ENCODE measurements at regions not wholly inside any gene's neighbourhood (a gene's known extent, or its start where the extent isn't known, plus 50 kb on each side); places are given as distances from the start of the nearest gene placed in this dataset.

- Mint-ChIP-seq H3K9me3 (peaks cover 3% of the 10 kb centered on the region in 2 donors), H3K27me3 (ENCODE audit: low read depth in 2 of 2) (no peaks in the 10 kb centered on the region), H3K4me3 (no peak overlapping the region), H3K27ac (no peak overlapping the region), H3K4me1 (no peaks in the 10 kb centered on the region), H3K36me3 (no peaks in the 10 kb centered on the region)
- no peak overlapping the region for H3K4me3 ChIP-seq (ENCODE audit: low read length)
- no peaks in the 10 kb centered on the region for H3K9me3 ChIP-seq (ENCODE audit: control insufficient read depth, insufficient read depth, low read length)
- no peak for DNase-seq
- no peaks in the 10 kb centered on the region for H3K27me3 ChIP-seq (ENCODE audit: control insufficient read depth, insufficient read depth, low read length)
- H3K36me3 ChIP-seq (ENCODE audit: control insufficient read depth, insufficient read depth, low read length): no peaks in the 10 kb centered on the region
- H3K4me1 ChIP-seq (ENCODE audit: control insufficient read depth, insufficient read depth, low read length): no peaks in the 10 kb centered on the region
- H3K27ac ChIP-seq (ENCODE audit: low read length): no peak overlapping the region
- intact Hi-C loops (cut with micrococcal nuclease): no loop called here
- TF ChIP-seq CTCF (IDR thresholded peaks at IDR 0.05): no peak
- no peak for ATAC-seq
Observed at GRCh38 chr6:9540126-9540525, 874.7 kb downstream of the TFAP2A start.

GRCh38 chr6:9539231-9539755 lies 875.6 kb downstream of the TFAP2A start:
- Histone ChIP-seq H3K9me3 (ENCODE audit: control insufficient read depth, insufficient read depth, low read length) (no peaks in the 10 kb centered on the region), H3K4me3 (ENCODE audit: low read length) (no peak overlapping the region), H3K27me3 (ENCODE audit: control insufficient read depth, insufficient read depth, low read length) (no peaks in the 10 kb centered on the region), H3K36me3 (ENCODE audit: control insufficient read depth, insufficient read depth, low read length) (no peaks in the 10 kb centered on the region), H3K27ac (ENCODE audit: low read length) (no peak overlapping the region), H3K4me1 (ENCODE audit: control insufficient read depth, insufficient read depth, low read length) (no peaks in the 10 kb centered on the region)
- DNase-seq (no peak), ATAC-seq (no peak)
- Mint-ChIP-seq H3K36me3 (no peaks in the 10 kb centered on the region), H3K27ac (no peak overlapping the region), H3K9me3 (peaks cover 3% of the 10 kb centered on the region in 2 donors), H3K27me3 (ENCODE audit: low read depth in 2 of 2) (no peaks in the 10 kb centered on the region), H3K4me3 (no peak overlapping the region), H3K4me1 (no peaks in the 10 kb centered on the region)
- TF ChIP-seq CTCF (IDR thresholded peaks at IDR 0.05): no peak
- WGBS (ENCODE audit: insufficient coverage): 67% methylated on average over 4 of the region's 4 CpGs
- intact Hi-C loops (cut with micrococcal nuclease): no loop called here

- no peak for TF ChIP-seq CTCF (IDR thresholded peaks at IDR 0.05)
- no peak for ATAC-seq
- WGBS (ENCODE audit: insufficient coverage): 53% methylated on average over 2 of the region's 2 CpGs
Observed at GRCh38 chr6:9537381-9537780, 877.5 kb downstream of the TFAP2A start.

GRCh38 chr6:9535106-9535505 lies 879.8 kb downstream of the TFAP2A start:
- 85% methylated on average over 2 of the region's 2 CpGs for WGBS (ENCODE audit: insufficient coverage)

More at GRCh38 chr6:9537381-9537780, 877.5 kb downstream of the TFAP2A start:
- Histone ChIP-seq H3K36me3 (ENCODE audit: control insufficient read depth, insufficient read depth, low read length) (no peaks in the 10 kb centered on the region), H3K9me3 (ENCODE audit: control insufficient read depth, insufficient read depth, low read length) (no peaks in the 10 kb centered on the region), H3K4me1 (ENCODE audit: control insufficient read depth, insufficient read depth, low read length) (no peaks in the 10 kb centered on the region), H3K27me3 (ENCODE audit: control insufficient read depth, insufficient read depth, low read length) (no peaks in the 10 kb centered on the region), H3K27ac (ENCODE audit: low read length) (no peak overlapping the region), H3K4me3 (ENCODE audit: low read length) (no peak overlapping the region)
- Mint-ChIP-seq H3K27ac (no peak overlapping the region), H3K9me3 (no peaks in the 10 kb centered on the region), H3K27me3 (ENCODE audit: low read depth in 2 of 2) (no peaks in the 10 kb centered on the region), H3K4me1 (no peaks in the 10 kb centered on the region), H3K36me3 (no peaks in the 10 kb centered on the region), H3K4me3 (no peak overlapping the region)
- intact Hi-C loops (cut with micrococcal nuclease): no loop called here
- no peak for DNase-seq

More at GRCh38 chr6:9535106-9535505, 879.8 kb downstream of the TFAP2A start:
- no peak for TF ChIP-seq CTCF (IDR thresholded peaks at IDR 0.05)
- no peak for ATAC-seq
- H3K9me3 Mint-ChIP-seq: peaks cover 0 to 2% of the 10 kb centered on the region in 2 donors
- DNase-seq: no peak
- intact Hi-C loops (cut with micrococcal nuclease): no loop called here
- no peak overlapping the region for H3K4me3 Mint-ChIP-seq
- Histone ChIP-seq H3K4me1 (ENCODE audit: control insufficient read depth, insufficient read depth, low read length) (no peaks in the 10 kb centered on the region), H3K9me3 (ENCODE audit: control insufficient read depth, insufficient read depth, low read length) (no peaks in the 10 kb centered on the region), H3K4me3 (ENCODE audit: low read length) (no peak overlapping the region), H3K27ac (ENCODE audit: low read length) (no peak overlapping the region), H3K36me3 (ENCODE audit: control insufficient read depth, insufficient read depth, low read length) (no peaks in the 10 kb centered on the region), H3K27me3 (ENCODE audit: control insufficient read depth, insufficient read depth, low read length) (no peaks in the 10 kb centered on the region)
- no peaks in the 10 kb centered on the region for H3K4me1 Mint-ChIP-seq
- H3K27me3 Mint-ChIP-seq (ENCODE audit: low read depth in 2 of 2): no peaks in the 10 kb centered on the region
- no peaks in the 10 kb centered on the region for H3K36me3 Mint-ChIP-seq
- H3K27ac Mint-ChIP-seq: no peak overlapping the region

All from natural killer cell (primary cell).